ENCODE measurements at regions not wholly inside any gene's neighbourhood (a gene's known extent, or its start where the extent isn't known, plus 50 kb on each side); places are given as distances from the start of the nearest gene placed in this dataset.

DNA sequence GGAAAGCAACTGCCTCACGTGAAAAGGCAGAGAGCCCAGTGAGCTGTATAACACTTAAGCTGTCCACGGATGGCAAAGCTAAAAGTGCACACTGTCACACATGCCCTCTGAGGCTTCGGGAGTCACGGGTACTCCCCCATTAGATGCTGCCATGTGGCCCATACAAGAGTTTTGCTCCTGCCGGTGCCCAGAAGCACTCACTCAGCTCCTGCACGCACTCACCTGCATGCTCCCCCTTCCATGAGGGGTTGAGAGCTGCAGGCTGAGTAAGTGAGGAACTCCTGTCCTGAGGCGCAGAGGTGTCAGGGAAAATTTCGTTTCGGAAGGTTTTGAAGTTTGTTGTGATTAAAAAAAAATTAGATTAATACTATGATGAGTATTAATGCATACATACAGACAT lies 939.2 kb upstream of the ATXN8OS start:
- TF ChIP-seq CTCF (IDR thresholded peaks at IDR 0.05; ENCODE audit: extremely low read depth, insufficient read depth, missing control alignments) = no peak
- in situ Hi-C loops (cut with MboI; ENCODE audit: low pct_unique_long_range_greater_than_20kb, low sequenced_read_pairs, unreplicated experiment) = no loop called here
- no peak for DNase-seq (ENCODE audit: low spot score)

- DNase-seq (ENCODE audit: low spot score) = no peak
- no peak for TF ChIP-seq CTCF (IDR thresholded peaks at IDR 0.05; ENCODE audit: extremely low read depth, insufficient read depth, missing control alignments)
- in situ Hi-C loops (cut with MboI; ENCODE audit: low pct_unique_long_range_greater_than_20kb, low sequenced_read_pairs, unreplicated experiment) = no loop called here
These were observed 952.5 kb upstream of the ATXN8OS start for GRCh38 chr13:69155136-69155535.

GRCh38 chr13:69142101-69142500 lies 965.5 kb upstream of the ATXN8OS start:
- TF ChIP-seq CTCF (IDR thresholded peaks at IDR 0.05; ENCODE audit: extremely low read depth, insufficient read depth, missing control alignments) = no peak
- in situ Hi-C loops (cut with MboI; ENCODE audit: low pct_unique_long_range_greater_than_20kb, low sequenced_read_pairs, unreplicated experiment) = no loop called here
- DNase-seq (ENCODE audit: low spot score) = no peak

DNA sequence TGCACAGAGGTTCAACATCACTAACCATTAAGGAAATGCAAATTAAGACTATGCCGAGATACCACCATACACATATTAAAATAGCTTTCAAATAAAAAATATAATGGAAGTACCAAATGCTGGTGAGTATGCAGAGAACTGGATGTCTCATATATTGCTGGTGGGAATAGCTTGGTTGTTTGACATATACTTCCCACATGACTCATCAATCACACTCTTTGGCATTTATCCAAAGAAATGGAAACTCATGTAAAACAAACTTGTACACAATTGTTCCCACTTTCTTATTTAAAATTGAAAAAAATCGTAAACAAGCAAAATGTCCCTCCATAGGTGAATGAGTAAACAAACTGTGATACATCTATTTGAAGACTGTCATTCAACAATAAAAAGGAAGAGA lies 982.6 kb upstream of the ATXN8OS start:
- no peak for DNase-seq (ENCODE audit: low spot score)
- in situ Hi-C loops (cut with MboI; ENCODE audit: low pct_unique_long_range_greater_than_20kb, low sequenced_read_pairs, unreplicated experiment) = no loop called here
- TF ChIP-seq CTCF (IDR thresholded peaks at IDR 0.05; ENCODE audit: extremely low read depth, insufficient read depth, missing control alignments) = no peak

DNA sequence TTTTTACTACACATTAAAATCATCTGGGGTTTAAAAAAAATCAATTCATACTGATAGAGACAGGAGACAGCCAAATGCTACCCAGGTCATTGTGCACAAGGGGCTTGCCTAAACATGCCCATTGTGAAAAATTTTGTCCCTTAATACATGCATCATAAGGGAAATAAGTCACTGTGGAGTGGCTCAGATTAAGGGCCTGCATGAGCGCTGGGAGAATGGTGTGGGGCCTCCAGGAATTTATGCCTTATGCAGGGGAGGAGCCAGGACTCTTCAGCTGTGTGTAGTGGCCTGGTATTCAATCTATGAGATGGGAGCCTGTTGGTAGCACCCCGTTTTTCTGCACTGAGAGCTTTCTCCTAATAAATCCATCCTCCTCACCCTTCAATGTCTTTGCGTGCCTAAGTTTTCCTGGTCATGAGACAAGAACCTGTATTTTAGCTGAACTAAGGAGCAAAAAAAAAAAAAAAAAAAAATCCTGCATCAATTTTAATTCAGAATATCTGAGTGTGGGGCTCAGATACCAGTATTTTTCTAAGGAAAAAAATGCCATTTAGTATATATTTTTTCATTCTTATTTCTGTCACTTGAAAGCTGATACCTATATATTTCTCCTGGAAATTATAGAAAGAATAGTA lies 997.6 kb upstream of the ATXN8OS start:
- in situ Hi-C loops (cut with MboI; ENCODE audit: low pct_unique_long_range_greater_than_20kb, low sequenced_read_pairs, unreplicated experiment) = no loop called here
- no peak for TF ChIP-seq CTCF (IDR thresholded peaks at IDR 0.05; ENCODE audit: extremely low read depth, insufficient read depth, missing control alignments)
- no peak for DNase-seq (ENCODE audit: low spot score)

- TF ChIP-seq CTCF (IDR thresholded peaks at IDR 0.05; ENCODE audit: extremely low read depth, insufficient read depth, missing control alignments) = no peak
- no peak for DNase-seq (ENCODE audit: low spot score)
- in situ Hi-C loops (cut with MboI; ENCODE audit: low pct_unique_long_range_greater_than_20kb, low sequenced_read_pairs, unreplicated experiment) = no loop called here
These were observed 999.1 kb upstream of the ATXN8OS start for GRCh38 chr13:69108486-69108885.

GRCh38 chr13:69107436-69107835 lies 1000.2 kb upstream of the ATXN8OS start:
- in situ Hi-C loops (cut with MboI; ENCODE audit: low pct_unique_long_range_greater_than_20kb, low sequenced_read_pairs, unreplicated experiment) = no loop called here
- no peak for DNase-seq (ENCODE audit: low spot score)
- TF ChIP-seq CTCF (IDR thresholded peaks at IDR 0.05; ENCODE audit: extremely low read depth, insufficient read depth, missing control alignments) = no peak

Measured in GM13977 (cell line).